ENCODE measurements at regions not wholly inside any gene's neighbourhood (a gene's known extent, or its start where the extent isn't known, plus 50 kb on each side); places are given as distances from the start of the nearest gene placed in this dataset.

GRCh38 chr14:32009221-32009975, 67.7 kb upstream of the ARHGAP5 start:
- Histone ChIP-seq H3K27ac (ENCODE audit: insufficient read depth, low read length) (no peak overlapping the region), H3K4me2 (ENCODE audit: extremely low read depth, insufficient read depth, low read length) (no peak overlapping the region), H3K9ac (ENCODE audit: insufficient read depth, low read length) (no peak overlapping the region), H4K20me1 (ENCODE audit: control insufficient read depth, extremely low read depth, insufficient read depth, low read length) (no peaks in the 10 kb centered on the region), H3K27me3 (ENCODE audit: control insufficient read depth, insufficient read depth, low read length) (no peaks in the 10 kb centered on the region), H3K4me1 (ENCODE audit: control insufficient read depth, extremely low read depth, insufficient read depth, low read length) (peaks cover 3% of the 10 kb centered on the region), H3K79me2 (ENCODE audit: control insufficient read depth, insufficient read depth, low read length) (no peaks in the 10 kb centered on the region), H3K9me3 (ENCODE audit: control insufficient read depth, insufficient read depth, low read depth, low read length) (no peaks in the 10 kb centered on the region), H3K36me3 (ENCODE audit: control insufficient read depth, insufficient read depth, low read length) (no peaks in the 10 kb centered on the region), H3K4me3 (replicated peaks in 1 of 4; ENCODE audit: control extremely low read depth in 1 of 4, insufficient read depth in 1 of 4, low read depth in 3 of 4, low read length in 4 of 4) (no peak overlapping the region), H2AFZ (ENCODE audit: low read length) (no peak overlapping the region)
- TF ChIP-seq EZH2 (IDR thresholded peaks at IDR 0.05; ENCODE audit: low read length, missing control alignments): no peak
- TF ChIP-seq CTCF (conservative IDR thresholded peaks at IDR 0.05 in 1 of 2, IDR thresholded peaks at IDR 0.05 in 1 of 2; ENCODE audit: low read depth in 1 of 2, low read length in 2 of 2): no peak
- DNase-seq (ENCODE audit: low read depth in 2 of 2): no peak

GRCh38 chr14:32009976-32010581, 67.0 kb upstream of the ARHGAP5 start:
- Histone ChIP-seq H4K20me1 (ENCODE audit: control insufficient read depth, extremely low read depth, insufficient read depth, low read length) (no peaks in the 10 kb centered on the region), H2AFZ (ENCODE audit: low read length) (no peak overlapping the region), H3K4me2 (ENCODE audit: extremely low read depth, insufficient read depth, low read length) (no peak overlapping the region), H3K9me3 (ENCODE audit: control insufficient read depth, insufficient read depth, low read depth, low read length) (no peaks in the 10 kb centered on the region), H3K79me2 (ENCODE audit: control insufficient read depth, insufficient read depth, low read length) (no peaks in the 10 kb centered on the region), H3K4me3 (replicated peaks in 1 of 4; ENCODE audit: control extremely low read depth in 1 of 4, insufficient read depth in 1 of 4, low read depth in 3 of 4, low read length in 4 of 4) (no peak overlapping the region), H3K27me3 (ENCODE audit: control insufficient read depth, insufficient read depth, low read length) (no peaks in the 10 kb centered on the region), H3K36me3 (ENCODE audit: control insufficient read depth, insufficient read depth, low read length) (no peaks in the 10 kb centered on the region), H3K4me1 (ENCODE audit: control insufficient read depth, extremely low read depth, insufficient read depth, low read length) (peaks cover 3% of the 10 kb centered on the region), H3K27ac (ENCODE audit: insufficient read depth, low read length) (no peak overlapping the region), H3K9ac (ENCODE audit: insufficient read depth, low read length) (no peak overlapping the region)
- TF ChIP-seq CTCF (conservative IDR thresholded peaks at IDR 0.05 in 1 of 2, IDR thresholded peaks at IDR 0.05 in 1 of 2; ENCODE audit: low read depth in 1 of 2, low read length in 2 of 2) (no peak), EZH2 (IDR thresholded peaks at IDR 0.05; ENCODE audit: low read length, missing control alignments) (no peak)
- DNase-seq (ENCODE audit: low read depth in 2 of 2): no peak

GRCh38 chr14:32010604-32011125, 66.4 kb upstream of the ARHGAP5 start:
- Histone ChIP-seq H3K9ac (ENCODE audit: insufficient read depth, low read length) (no peak overlapping the region), H3K36me3 (ENCODE audit: control insufficient read depth, insufficient read depth, low read length) (no peaks in the 10 kb centered on the region), H3K9me3 (ENCODE audit: control insufficient read depth, insufficient read depth, low read depth, low read length) (no peaks in the 10 kb centered on the region), H3K4me3 (replicated peaks in 1 of 4; ENCODE audit: control extremely low read depth in 1 of 4, insufficient read depth in 1 of 4, low read depth in 3 of 4, low read length in 4 of 4) (no peak overlapping the region), H3K79me2 (ENCODE audit: control insufficient read depth, insufficient read depth, low read length) (no peaks in the 10 kb centered on the region), H2AFZ (ENCODE audit: low read length) (no peak overlapping the region), H3K4me2 (ENCODE audit: extremely low read depth, insufficient read depth, low read length) (no peak overlapping the region), H3K27ac (ENCODE audit: insufficient read depth, low read length) (no peak overlapping the region), H4K20me1 (ENCODE audit: control insufficient read depth, extremely low read depth, insufficient read depth, low read length) (no peaks in the 10 kb centered on the region), H3K4me1 (ENCODE audit: control insufficient read depth, extremely low read depth, insufficient read depth, low read length) (peaks cover 3% of the 10 kb centered on the region), H3K27me3 (ENCODE audit: control insufficient read depth, insufficient read depth, low read length) (no peaks in the 10 kb centered on the region)
- peak; percentile 44 to 74 for DNase-seq (ENCODE audit: low read depth in 2 of 2)
- TF ChIP-seq CTCF (conservative IDR thresholded peaks at IDR 0.05 in 1 of 2, IDR thresholded peaks at IDR 0.05 in 1 of 2; ENCODE audit: low read depth in 1 of 2, low read length in 2 of 2): no peak
- no peak for TF ChIP-seq EZH2 (IDR thresholded peaks at IDR 0.05; ENCODE audit: low read length, missing control alignments)

Data from fibroblast of lung (primary cell).